ENCODE measurements at regions not wholly inside any gene's neighbourhood (a gene's known extent, or its start where the extent isn't known, plus 50 kb on each side); places are given as distances from the start of the nearest gene placed in this dataset.

DNA sequence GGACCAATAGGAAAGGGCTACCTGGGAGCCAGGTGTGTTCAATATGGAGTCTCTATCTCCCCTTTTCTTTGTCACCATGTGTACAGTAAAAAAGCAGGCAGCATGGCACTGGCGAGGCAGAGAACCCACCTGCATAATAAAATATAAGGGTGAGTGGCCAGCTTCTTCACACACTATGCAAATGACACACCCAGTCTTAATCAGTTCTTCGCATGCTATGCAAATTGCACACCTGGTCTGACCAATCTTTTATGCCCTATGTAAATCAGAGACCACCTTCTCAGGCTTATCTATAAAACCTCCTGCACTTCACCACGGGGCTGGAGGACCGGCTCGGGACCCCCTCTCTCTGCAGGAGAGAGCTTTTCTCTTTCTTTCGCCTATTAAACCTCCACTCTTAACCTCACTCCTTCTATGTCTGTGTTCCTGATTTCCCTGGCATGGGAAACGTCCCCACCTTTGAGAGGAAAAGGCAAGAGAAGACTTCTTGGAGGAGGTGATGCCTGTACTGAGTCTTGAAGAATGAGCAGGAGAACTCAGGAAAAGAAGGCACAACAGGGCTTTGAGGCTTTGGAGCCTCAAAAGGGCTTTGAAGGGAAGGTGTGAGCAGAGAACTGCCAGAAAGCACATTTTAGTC lies 502.1 kb downstream of the GRIN2A start:
- DNase-seq (ENCODE audit: low read depth in 2 of 2), result no peak
- no peak for TF ChIP-seq CTCF (IDR thresholded peaks at IDR 0.05; ENCODE audit: low read depth, low read length)
- H3K4me3 ChIP-seq (replicated peaks in 1 of 2; ENCODE audit: low read depth in 2 of 2, low read length in 2 of 2), result no peak overlapping the region

- DNase-seq (ENCODE audit: low read depth in 2 of 2), result no peak
- no peak for TF ChIP-seq CTCF (IDR thresholded peaks at IDR 0.05; ENCODE audit: low read depth, low read length)
- H3K4me3 ChIP-seq (replicated peaks in 1 of 2; ENCODE audit: low read depth in 2 of 2, low read length in 2 of 2), result no peak overlapping the region
Measured at GRCh38 chr16:9680968-9681367, 501.3 kb downstream of the GRIN2A start.

DNA sequence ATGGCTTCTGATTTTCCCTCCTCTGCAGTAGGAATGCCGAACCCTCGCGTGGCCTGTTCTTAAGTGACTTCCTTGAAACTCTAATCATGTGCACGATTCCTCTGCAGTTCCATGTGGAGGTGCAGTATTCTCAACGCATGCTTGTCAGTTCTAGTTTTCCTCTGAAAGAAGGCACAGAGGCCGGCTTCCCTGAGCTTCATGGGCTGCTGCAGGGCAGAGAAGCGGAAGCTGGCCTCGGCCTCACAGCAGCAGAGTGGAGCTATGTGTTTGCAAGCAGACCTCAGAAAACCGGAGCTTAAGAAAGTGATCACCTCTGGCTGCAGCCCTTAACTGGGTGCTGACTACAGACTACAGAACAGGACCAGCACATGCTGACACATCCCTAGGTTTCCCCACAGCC lies 500.7 kb downstream of the GRIN2A start:
- DNase-seq (ENCODE audit: low read depth in 2 of 2), result no peak
- no peak overlapping the region for H3K4me3 ChIP-seq (replicated peaks in 1 of 2; ENCODE audit: low read depth in 2 of 2, low read length in 2 of 2)
- no peak for TF ChIP-seq CTCF (IDR thresholded peaks at IDR 0.05; ENCODE audit: low read depth, low read length)

DNA sequence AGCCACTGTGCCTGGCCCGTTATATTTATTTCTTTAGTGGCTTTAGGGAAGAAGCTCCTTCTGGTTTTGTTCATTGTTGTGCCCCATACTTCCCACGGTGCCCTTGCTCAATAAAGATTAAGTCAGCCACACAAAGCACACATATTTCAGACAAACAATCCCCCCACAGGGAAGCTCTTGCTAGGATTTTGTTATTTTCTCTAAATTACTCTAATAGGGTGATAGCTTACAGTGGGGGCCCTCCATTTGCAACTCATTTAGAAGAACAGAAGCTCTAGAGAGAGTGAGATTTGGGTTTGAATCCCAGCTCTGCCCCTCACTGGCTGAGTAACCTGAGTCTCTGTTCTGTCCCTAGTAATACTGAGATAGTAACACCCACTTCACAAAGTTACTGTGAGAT lies 499.9 kb downstream of the GRIN2A start:
- H3K4me3 ChIP-seq (replicated peaks in 1 of 2; ENCODE audit: low read depth in 2 of 2, low read length in 2 of 2), result no peak overlapping the region
- no peak for DNase-seq (ENCODE audit: low read depth in 2 of 2)
- no peak for TF ChIP-seq CTCF (IDR thresholded peaks at IDR 0.05; ENCODE audit: low read depth, low read length)

DNA sequence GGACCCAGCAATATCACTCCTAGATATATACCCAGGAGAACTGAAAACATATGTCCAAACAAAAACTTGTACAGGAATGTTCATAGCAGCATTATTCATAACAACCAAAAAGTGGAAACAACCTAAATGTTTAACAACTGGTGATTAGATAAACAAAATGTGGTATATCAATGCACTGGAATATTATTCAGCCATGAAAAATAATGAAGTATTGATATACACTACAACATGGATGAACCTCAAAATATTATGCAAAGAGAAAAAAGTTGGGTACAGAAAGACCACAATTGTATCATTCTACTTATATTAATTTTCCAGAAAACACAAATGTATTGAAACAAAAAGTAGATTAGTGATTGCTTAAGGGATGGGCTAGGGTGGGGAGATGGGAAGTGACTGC lies 498.6 kb downstream of the GRIN2A start:
- TF ChIP-seq CTCF (IDR thresholded peaks at IDR 0.05; ENCODE audit: low read depth, low read length), result no peak
- DNase-seq (ENCODE audit: low read depth in 2 of 2), result no peak
- H3K4me3 ChIP-seq (replicated peaks in 1 of 2; ENCODE audit: low read depth in 2 of 2, low read length in 2 of 2), result no peak overlapping the region

GRCh38 chr16:9687737-9688319 lies 494.4 kb downstream of the GRIN2A start:
- TF ChIP-seq CTCF (IDR thresholded peaks at IDR 0.05; ENCODE audit: low read depth, low read length), result no peak
- H3K4me3 ChIP-seq (replicated peaks in 1 of 2; ENCODE audit: low read depth in 2 of 2, low read length in 2 of 2), result no peak overlapping the region

GRCh38 chr16:9689597-9689996 lies 492.6 kb downstream of the GRIN2A start:
- H3K4me3 ChIP-seq (replicated peaks in 1 of 2; ENCODE audit: low read depth in 2 of 2, low read length in 2 of 2), result no peak overlapping the region
- no peak for DNase-seq (ENCODE audit: low read depth in 2 of 2)
- TF ChIP-seq CTCF (IDR thresholded peaks at IDR 0.05; ENCODE audit: low read depth, low read length), result no peak

More at GRCh38 chr16:9687737-9688319, 494.4 kb downstream of the GRIN2A start:
- DNase-seq (ENCODE audit: low read depth in 2 of 2), result no peak
